ENCODE measurements at regions not wholly inside any gene's neighbourhood (a gene's known extent, or its start where the extent isn't known, plus 50 kb on each side); places are given as distances from the start of the nearest gene placed in this dataset.

DNA sequence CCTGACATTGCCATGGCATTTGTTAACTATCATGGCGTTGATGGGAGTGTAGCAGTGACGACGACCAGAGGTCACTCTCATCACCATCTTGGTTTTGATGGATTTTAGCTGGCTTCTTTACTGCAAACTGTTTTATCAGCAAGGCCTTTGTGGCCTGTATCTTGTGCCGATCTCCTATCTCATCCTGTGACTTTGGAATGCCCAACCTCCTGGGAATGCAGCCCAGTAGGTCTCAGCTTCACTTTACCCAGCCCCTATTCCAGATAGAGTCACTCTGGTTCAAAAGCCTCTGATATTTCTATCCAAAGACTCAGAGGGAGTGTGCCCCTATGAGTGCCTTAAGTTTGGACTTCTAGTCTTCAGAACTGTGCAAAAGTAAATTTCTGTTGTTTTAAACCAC is 130.1 kb downstream of the ADAMTS1 start:
- WGBS, 2 donors (ENCODE audit: low coverage in 1 of 2): 92% methylated on average over 2 to 4 of the region's 4 CpGs

DNA sequence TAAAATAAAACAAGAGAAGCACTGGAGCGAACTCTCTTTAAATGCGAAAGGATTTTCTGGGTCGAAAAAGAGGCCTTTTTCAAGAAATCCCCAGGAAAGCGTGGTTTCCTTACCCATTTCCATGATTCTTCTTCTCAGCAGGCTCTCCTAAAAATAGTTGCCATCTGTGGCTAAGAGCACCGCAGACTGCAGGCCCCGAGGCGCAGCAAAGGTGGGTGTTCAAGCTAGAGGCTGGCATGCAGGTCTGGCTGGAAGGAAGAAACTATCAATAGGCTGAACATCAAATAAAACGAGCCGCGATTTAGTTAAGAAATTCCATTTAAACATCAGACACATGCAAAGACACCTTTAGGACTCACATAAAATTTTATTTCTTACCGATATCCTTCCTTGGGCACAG is 135.1 kb downstream of the ADAMTS1 start:
- Histone ChIP-seq H3K4me3 (no peak overlapping the region), H3K27me3 (no peaks in the 10 kb centered on the region), H3K4me1 (no peaks in the 10 kb centered on the region), H3K36me3 (no peaks in the 10 kb centered on the region), H3K27ac (no peak overlapping the region), H3K9me3 (no peaks in the 10 kb centered on the region)
- in situ Hi-C loops (cut with MboI; ENCODE audit: low pct_ligation_motif_present in 1 of 4, low pct_unique_long_range_greater_than_20kb in 1 of 4, low sequenced_read_pairs in 3 of 4) (loop anchor here (25.0 kb wide), 4 partner anchors 523 to 1098 kb away; partner anchors contain the start of gene MRPL39 (in 3 of the 4)), intact Hi-C loops (cut with DNase I; ENCODE audit: low total_unique reads) (loop anchor here (10.0 kb wide), 1 partner anchor 825 kb away; no protein-coding TSS in a partner anchor)
- TF ChIP-seq EP300 (IDR thresholded peaks at IDR 0.05; ENCODE audit: low read depth) (no peak), POLR2AphosphoS5 (IDR thresholded peaks at IDR 0.05) (no peak), POLR2A (IDR thresholded peaks at IDR 0.05) (no peak)
- TF ChIP-seq, protein P1, sequence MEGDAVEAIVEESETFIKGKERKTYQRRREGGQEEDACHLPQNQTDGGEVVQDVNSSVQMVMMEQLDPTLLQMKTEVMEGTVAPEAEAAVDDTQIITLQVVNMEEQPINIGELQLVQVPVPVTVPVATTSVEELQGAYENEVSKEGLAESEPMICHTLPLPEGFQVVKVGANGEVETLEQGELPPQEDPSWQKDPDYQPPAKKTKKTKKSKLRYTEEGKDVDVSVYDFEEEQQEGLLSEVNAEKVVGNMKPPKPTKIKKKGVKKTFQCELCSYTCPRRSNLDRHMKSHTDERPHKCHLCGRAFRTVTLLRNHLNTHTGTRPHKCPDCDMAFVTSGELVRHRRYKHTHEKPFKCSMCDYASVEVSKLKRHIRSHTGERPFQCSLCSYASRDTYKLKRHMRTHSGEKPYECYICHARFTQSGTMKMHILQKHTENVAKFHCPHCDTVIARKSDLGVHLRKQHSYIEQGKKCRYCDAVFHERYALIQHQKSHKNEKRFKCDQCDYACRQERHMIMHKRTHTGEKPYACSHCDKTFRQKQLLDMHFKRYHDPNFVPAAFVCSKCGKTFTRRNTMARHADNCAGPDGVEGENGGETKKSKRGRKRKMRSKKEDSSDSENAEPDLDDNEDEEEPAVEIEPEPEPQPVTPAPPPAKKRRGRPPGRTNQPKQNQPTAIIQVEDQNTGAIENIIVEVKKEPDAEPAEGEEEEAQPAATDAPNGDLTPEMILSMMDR (IDR thresholded peaks at IDR 0.05): no peak
- no peak for DNase-seq
- 78 to 79% methylated on average over 11 of the region's 11 CpGs for WGBS, 2 donors (ENCODE audit: low coverage in 1 of 2)

More for the DNA sequence above, 130.1 kb downstream of the ADAMTS1 start:
- no peak for DNase-seq
- Histone ChIP-seq H3K27ac (no peak overlapping the region), H3K4me1 (no peaks in the 10 kb centered on the region), H3K9me3 (no peaks in the 10 kb centered on the region), H3K36me3 (no peaks in the 10 kb centered on the region), H3K27me3 (no peaks in the 10 kb centered on the region), H3K4me3 (no peak overlapping the region)
- intact Hi-C loops (cut with DNase I; ENCODE audit: low total_unique reads) (loop anchor here (10.0 kb wide), 1 partner anchor 830 kb away; no protein-coding TSS in a partner anchor), in situ Hi-C loops (cut with MboI; ENCODE audit: low pct_ligation_motif_present in 1 of 4, low pct_unique_long_range_greater_than_20kb in 1 of 4, low sequenced_read_pairs in 3 of 4) (loop anchor here (25.0 kb wide), 4 partner anchors 528 to 1103 kb away; partner anchors contain the start of gene MRPL39 (in 3 of the 4))
- no peak for TF ChIP-seq EP300 (IDR thresholded peaks at IDR 0.05; ENCODE audit: low read depth)
- no peak for TF ChIP-seq POLR2A (IDR thresholded peaks at IDR 0.05)
- TF ChIP-seq POLR2AphosphoS5 (IDR thresholded peaks at IDR 0.05): no peak
- TF ChIP-seq, protein P1 (IDR thresholded peaks at IDR 0.05): no peak

DNA sequence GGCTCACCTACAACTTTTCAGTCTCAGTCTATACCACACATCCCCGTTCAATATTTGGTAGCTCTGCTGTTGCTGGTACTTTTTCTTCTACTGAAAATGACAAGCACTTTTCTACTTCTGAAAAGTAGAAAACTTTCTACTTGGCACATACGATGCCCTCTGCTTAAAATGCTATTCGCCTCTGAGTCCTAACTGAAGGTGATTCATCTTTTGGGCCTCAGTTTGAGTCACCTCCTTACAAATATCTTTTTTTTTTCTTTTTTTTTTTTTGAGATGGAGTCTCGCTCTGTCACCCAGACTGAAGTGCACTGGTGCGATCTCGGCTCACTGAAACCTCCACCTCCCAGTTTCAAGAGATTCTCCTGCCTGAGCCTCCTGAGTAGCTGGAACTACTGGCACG is 136.0 kb upstream of the CYYR1 start:
- no peak for DNase-seq
- Histone ChIP-seq H3K27ac (no peak overlapping the region), H3K4me3 (no peak overlapping the region), H3K27me3 (no peaks in the 10 kb centered on the region), H3K9me3 (no peaks in the 10 kb centered on the region), H3K36me3 (no peaks in the 10 kb centered on the region), H3K4me1 (no peaks in the 10 kb centered on the region)
- intact Hi-C loops (cut with DNase I; ENCODE audit: low total_unique reads) (no loop called here), in situ Hi-C loops (cut with MboI; ENCODE audit: low pct_ligation_motif_present in 1 of 4, low pct_unique_long_range_greater_than_20kb in 1 of 4, low sequenced_read_pairs in 3 of 4) (loop anchor here (25.0 kb wide), 4 partner anchors 522 to 1097 kb away; partner anchors contain the start of gene MRPL39 (in 3 of the 4))
- TF ChIP-seq, protein P1 (IDR thresholded peaks at IDR 0.05): no peak
- TF ChIP-seq POLR2AphosphoS5 (IDR thresholded peaks at IDR 0.05): no peak
- 88 to 95% methylated on average over 2 to 7 of the region's 7 CpGs for WGBS, 2 donors (ENCODE audit: low coverage in 1 of 2)

DNA sequence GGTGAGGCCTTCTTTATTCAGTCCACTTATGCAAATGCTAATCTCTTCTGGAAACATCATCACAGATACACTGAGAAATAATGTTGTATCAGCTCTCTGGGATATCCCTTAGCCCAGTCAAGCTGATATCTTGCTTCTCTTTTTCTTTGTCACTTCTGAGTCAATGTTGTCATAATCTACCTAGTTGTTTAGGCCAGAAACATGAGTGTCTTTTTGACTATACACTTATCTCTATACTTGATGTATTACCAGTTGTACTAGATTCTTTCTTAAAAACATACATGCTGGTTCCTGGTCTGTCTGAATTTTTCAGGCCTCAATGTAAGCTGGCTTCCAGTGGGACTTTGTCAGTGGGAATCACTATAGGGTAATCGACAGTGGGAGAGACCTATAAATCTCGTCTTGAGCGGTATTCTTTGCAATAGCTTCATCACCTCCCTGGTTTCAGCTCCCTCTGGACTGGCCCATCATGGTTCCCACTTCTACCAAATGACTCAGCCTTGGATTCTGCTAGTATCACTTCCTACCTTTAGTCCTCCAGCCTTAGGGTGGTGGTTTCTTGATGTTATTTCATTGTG is 135.2 kb upstream of the CYYR1 start:
- no peak overlapping the region for H3K4me3 ChIP-seq
- no peak overlapping the region for H3K27ac ChIP-seq
- WGBS, 2 donors (ENCODE audit: low coverage in 1 of 2): 86 to 92% methylated on average over 3 of the region's 3 CpGs
- no peak for DNase-seq
- H3K27me3 ChIP-seq: no peaks in the 10 kb centered on the region
- in situ Hi-C loops (cut with MboI; ENCODE audit: low pct_ligation_motif_present in 1 of 4, low pct_unique_long_range_greater_than_20kb in 1 of 4, low sequenced_read_pairs in 3 of 4): loop anchor here (25.0 kb wide), 4 partner anchors 521 to 1096 kb away; partner anchors contain the start of gene MRPL39 (in 3 of the 4)
- TF ChIP-seq POLR2A (IDR thresholded peaks at IDR 0.05): no peak
- no peak for TF ChIP-seq EP300 (IDR thresholded peaks at IDR 0.05; ENCODE audit: low read depth)
- no peak for TF ChIP-seq POLR2AphosphoS5 (IDR thresholded peaks at IDR 0.05)
- TF ChIP-seq, protein P1 (IDR thresholded peaks at IDR 0.05): no peak
- H3K4me1 ChIP-seq: no peaks in the 10 kb centered on the region
- H3K36me3 ChIP-seq: no peaks in the 10 kb centered on the region
- intact Hi-C loops (cut with DNase I; ENCODE audit: low total_unique reads): no loop called here
- no peaks in the 10 kb centered on the region for H3K9me3 ChIP-seq

All from transverse colon (tissue), 4 donors.